Gastroesophageal sphincter (tissue), 3 donors: ENCODE measurements at regions not wholly inside any gene's neighbourhood (a gene's known extent, or its start where the extent isn't known, plus 50 kb on each side); places are given as distances from the start of the nearest gene placed in this dataset.

Experiments used
- EP300 ChIP-seq: sonication (generic); formaldehyde crosslinking; IDR thresholded peaks from one replicate; pipeline ENCODE4 v1.6.1; 2017; ENCODE audit warnings: antibody characterized with exemption, mild to moderate bottlenecking
- POLR2A ChIP-seq, 2 donors: fragments of 450-650 bp; IDR thresholded peaks; one replicate each; pipeline ENCODE4 v1.6.1; 2017; ENCODE audit warnings: antibody characterized with exemption in 2 of 2, mild to moderate bottlenecking in 2 of 2, moderate library complexity in 1 of 2
- POLR2AphosphoS5 ChIP-seq: sonication (generic); formaldehyde crosslinking; IDR thresholded peaks from one replicate; pipeline ENCODE4 v1.6.1; 2017; ENCODE audit warnings: antibody characterized with exemption
- TF ChIP-seq, protein P1 (sequence below), 4 experiments: fragments of 200-600 bp in 2 of 4; fragments of 450-650 bp in 2 of 4; sonication (generic) in 1 of 4; IDR thresholded peaks; one replicate each; pipeline ENCODE4 v1.5.1; 2017 to 2019; ENCODE audit warnings: antibody characterized with exemption in 4 of 4, mild to moderate bottlenecking in 2 of 4, moderate library complexity in 2 of 4

DNA sequence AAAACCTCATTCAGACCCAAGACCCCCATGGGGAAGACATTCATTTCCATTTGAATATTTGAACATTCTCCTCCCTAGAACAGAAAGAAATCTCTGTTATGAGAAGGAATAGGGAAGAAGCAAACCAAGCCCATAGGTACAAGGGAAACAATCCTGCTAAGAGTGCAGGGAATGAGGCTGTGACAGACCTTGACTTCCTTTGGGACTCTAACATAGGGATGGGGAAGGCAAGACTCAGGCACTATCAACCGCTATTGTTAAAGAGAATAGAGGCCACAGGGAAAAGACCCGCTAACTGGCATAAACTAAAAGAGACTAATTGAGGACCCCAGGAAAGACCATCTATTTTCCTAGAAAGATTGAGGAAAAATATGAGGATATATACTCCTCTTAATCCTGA, 117.8 kb upstream of the BRINP3 start:
- TF ChIP-seq, protein P1, sequence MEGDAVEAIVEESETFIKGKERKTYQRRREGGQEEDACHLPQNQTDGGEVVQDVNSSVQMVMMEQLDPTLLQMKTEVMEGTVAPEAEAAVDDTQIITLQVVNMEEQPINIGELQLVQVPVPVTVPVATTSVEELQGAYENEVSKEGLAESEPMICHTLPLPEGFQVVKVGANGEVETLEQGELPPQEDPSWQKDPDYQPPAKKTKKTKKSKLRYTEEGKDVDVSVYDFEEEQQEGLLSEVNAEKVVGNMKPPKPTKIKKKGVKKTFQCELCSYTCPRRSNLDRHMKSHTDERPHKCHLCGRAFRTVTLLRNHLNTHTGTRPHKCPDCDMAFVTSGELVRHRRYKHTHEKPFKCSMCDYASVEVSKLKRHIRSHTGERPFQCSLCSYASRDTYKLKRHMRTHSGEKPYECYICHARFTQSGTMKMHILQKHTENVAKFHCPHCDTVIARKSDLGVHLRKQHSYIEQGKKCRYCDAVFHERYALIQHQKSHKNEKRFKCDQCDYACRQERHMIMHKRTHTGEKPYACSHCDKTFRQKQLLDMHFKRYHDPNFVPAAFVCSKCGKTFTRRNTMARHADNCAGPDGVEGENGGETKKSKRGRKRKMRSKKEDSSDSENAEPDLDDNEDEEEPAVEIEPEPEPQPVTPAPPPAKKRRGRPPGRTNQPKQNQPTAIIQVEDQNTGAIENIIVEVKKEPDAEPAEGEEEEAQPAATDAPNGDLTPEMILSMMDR (IDR thresholded peaks at IDR 0.05), result no peak
- no peak for TF ChIP-seq POLR2A (IDR thresholded peaks at IDR 0.05)
- TF ChIP-seq EP300, result no peak
- no peak for TF ChIP-seq POLR2AphosphoS5
